ENCODE measurements at regions not wholly inside any gene's neighbourhood (a gene's known extent, or its start where the extent isn't known, plus 50 kb on each side); places are given as distances from the start of the nearest gene placed in this dataset.

- no peak for DNase-seq
Measured at GRCh38 chr11:69380451-69380901, 86.5 kb downstream of the MYEOV start.

- no peak for DNase-seq
Measured at GRCh38 chr11:69380921-69381581, 87.1 kb downstream of the MYEOV start.

- no peak for DNase-seq
Measured at GRCh38 chr11:69381681-69382130, 87.8 kb downstream of the MYEOV start.

DNA sequence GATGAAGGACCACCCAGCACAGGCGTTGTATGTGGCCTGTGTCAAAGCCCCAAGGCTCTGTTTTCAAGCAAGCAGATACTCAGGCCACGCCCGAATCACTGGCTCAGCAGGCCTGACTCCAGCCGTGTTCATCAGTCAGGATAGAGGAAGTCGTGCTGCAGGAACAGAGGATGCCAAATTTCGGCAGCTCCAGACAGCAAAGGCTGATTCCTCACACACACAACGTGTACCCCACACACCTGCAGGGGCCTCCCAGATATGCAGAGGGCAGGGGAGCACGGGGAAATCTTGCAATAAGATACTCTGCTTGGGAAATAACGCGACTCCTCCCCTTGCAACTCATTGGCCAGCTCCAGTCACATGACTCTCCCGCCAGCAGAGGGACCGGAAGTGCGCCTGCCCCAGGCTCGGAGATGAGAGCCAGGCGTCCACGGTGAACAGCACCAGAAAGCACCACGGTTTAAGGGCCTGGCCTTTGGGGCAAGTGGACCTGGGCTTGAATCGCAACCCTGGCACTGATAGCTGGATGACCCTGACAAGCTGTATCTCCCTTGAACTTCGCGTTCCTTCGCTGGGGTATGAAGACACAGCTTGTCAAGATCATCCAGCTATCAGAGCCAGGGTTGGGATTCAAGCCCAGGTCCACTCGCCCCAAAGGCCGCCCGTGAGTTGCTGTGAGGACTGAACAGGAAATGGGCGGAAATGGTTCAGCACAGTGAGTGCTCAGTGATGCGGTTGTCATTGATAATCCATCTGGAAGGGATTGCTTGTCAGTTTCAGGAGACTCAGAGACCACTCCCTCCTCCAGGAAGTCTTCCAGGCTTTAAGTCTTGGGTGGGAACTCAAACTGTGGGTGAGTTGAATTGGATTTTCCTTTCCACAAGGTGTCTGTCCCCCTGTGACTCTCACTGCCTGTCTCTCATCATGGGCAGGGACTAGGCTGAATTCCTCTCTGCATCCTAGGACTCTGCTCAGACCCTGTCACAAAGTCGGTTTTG is 88.5 kb downstream of the MYEOV start:
- DNase-seq: no peak

- DNase-seq: no peak
Measured at GRCh38 chr11:69383372-69384250, 89.7 kb downstream of the MYEOV start.

DNA sequence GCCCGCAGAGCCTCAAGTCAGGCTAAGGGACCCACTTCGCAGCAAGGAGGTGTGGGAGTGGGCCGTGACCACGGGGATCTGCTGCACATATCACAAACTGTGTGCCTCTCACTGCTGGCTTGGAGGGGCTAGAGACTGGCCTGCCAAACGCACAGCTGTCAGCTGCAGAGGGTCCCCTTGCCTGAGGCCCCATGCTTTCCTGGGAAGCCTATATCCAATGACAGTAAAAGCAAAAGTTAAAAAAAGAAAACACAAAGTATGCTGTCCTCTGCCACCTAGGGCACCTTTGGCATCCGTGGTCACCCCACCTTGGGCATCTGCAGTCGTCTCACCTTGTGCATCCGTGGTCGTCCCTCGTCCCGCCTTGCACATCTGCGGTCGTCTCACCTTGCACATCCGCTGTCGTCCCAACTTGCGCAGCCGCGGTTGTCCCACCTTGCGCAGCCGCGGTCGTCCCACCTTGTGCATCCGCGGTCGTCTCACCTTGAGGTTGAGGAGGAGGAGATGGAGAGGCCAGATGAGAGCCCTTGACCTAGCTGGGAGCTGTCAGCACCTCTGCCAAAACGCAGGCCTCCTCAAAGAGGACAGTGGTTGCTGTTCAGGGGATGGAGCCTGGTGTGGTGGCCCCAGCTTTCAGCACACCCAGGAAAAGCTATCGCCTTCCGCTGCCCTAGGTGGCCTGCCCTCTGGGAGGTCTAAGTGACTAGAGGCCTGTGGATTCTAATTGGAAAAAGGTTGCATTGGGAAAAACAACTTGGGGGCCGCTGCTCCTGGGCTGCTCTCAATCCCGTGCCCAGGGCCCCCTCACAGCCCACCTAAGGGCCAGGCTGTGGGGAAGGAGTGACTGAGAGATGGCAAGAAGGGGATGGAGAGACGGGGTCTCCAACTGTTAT is 90.5 kb downstream of the MYEOV start:
- DNase-seq: no peak

- no peak for DNase-seq
Measured at GRCh38 chr11:69385144-69385820, 91.3 kb downstream of the MYEOV start.

DNA sequence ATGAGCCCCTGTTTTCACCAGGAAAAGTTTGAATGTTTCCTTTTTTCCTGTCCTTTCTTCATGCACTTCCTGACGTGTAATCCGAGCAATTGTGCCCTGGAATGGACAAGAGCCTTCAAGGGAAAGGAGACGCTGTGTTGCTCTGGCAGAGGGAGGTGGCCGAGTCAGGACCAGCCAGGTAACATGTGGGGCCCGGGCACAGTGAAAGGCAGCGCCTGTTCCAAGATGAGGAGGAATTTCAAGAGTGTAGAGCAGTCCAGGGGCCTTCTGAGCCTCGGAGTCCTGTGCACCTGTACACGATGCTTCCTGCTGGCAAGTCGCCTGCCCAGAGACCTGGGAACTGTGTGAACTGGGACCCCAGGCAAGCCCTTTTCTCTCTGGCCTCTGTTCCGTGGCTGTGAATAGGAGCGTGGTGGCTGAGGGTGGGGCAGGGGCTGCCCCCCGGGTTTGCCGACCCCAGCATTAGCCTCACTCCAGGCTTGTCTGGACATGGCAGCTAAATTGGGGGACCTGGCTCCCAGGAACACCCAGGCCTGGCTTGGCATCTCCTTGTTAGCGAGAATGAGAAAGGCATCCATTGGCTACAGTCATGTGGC is 92.0 kb downstream of the MYEOV start:
- DNase-seq: no peak

DNA sequence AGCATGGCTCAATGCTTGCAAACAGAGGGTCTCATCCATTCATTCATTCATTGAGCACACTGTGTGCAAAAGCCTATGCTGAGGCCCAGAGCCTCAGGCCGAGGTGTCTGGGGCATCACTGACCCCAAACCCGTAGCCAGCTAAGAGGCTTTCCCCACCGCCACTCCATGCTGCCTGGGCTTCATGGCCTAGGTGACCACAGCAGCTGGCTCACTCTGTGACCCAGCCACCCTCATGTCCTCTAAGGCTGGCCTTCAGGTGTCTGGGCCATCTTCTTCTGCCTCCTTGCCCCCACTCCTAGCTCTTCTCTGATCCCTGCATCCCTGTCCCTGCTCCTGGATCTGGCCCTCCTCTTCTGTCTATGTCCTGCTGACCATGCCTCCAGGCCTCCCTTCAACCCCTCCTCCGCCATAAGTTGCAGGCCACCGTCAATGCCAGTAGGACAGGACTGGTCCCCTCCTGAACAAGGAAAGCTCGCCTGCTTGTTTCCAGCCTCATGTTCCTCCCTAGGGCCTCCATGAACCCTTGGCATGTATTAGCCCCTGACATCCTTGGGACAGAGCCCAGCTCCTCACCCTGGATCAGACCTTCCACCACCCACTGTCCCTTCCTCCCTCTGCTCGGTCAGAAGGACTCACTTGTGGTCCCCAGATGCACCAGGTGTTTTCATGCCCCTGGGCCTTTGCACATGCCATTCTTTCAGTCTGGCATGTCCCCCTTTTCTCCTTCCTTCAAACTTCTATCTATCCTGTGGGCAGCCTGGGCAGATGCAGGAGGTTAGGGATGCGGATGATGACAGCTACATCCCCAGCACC is 92.8 kb downstream of the MYEOV start:
- no peak for DNase-seq

DNA sequence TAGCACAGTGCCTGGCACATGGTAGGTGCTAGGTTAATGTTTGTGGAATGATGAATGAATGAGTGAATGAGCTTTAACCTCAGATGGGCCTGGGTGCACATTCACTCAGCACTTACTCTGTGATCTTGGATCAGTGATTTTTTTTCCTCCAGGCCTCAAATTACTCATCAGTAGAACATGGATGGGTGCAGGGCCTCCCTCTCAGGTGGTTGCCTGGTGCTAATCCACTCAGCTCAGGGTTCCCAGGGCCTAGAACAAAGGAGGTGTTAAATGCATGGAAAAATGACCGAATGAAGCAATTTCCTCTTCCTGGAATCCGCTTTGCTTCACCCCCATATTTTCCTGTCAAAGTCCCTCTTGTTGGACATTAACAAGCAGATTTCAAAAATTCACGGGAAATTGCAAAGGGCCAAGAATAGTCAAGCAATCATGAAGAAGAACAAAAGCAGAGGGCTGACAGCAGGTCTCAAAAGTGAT is 93.5 kb downstream of the MYEOV start:
- no peak for DNase-seq

- DNase-seq: no peak
Measured at GRCh38 chr11:69388210-69388609, 93.3 kb upstream of the LINC01488 start.

DNA sequence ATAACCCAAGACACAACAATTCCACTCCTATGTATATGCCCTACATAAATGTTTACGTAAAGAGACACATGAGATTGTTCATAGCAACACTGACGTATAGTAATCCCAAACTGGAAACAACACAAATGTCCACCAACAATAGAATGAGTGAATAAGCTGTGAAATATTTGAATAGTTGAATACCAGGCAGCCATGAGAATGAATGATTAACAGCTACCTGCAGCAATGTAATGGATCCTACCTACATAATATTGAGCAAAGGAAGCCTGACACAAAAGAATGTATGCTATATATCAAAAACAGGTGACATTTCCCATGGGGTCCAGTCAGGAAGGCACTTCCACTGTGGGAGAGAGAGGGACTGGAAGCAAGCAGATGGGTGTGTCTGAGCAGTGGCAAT is 92.8 kb upstream of the LINC01488 start:
- DNase-seq: no peak

DNA sequence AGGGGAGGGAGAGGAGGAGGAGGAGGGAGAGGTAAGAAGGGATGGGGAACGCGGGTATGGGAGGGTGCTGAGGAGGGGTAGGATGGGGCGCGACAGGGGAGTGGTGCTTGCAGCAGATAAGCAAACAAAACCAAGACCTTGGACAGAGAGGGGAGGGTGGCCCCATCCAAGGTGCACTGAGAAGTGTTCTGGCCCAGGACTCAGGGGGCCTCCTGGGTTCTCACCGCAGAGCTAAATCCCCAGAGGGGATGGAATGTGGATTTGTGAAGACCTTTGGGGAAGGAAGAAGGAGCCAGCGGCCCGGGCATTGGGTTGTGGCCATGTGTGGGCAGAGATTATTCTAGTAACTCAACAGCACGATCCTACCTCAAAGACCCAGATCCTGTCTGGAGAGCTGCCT is 90.9 kb upstream of the LINC01488 start:
- no peak for DNase-seq

GRCh38 chr11:69391192-69392103 is 90.0 kb upstream of the LINC01488 start:
- DNase-seq: no peak

- no peak for DNase-seq
Measured at GRCh38 chr11:69392104-69392653, 89.3 kb upstream of the LINC01488 start.

- no peak for DNase-seq
Measured at GRCh38 chr11:69393178-69393832, 88.2 kb upstream of the LINC01488 start.

- DNase-seq: no peak
Measured at GRCh38 chr11:69393865-69394233, 87.6 kb upstream of the LINC01488 start.
